ACHN (cell line): ENCODE measurements at regions not wholly inside any gene's neighbourhood (a gene's known extent, or its start where the extent isn't known, plus 50 kb on each side); places are given as distances from the start of the nearest gene placed in this dataset.
"Not testable (repeated sequence)": the region's sequence is repeated elsewhere in the genome, so short reads cannot be mapped to it uniquely, and the experiment has no call there.

Experiments
- DNase-seq: peaks from one replicate; pipeline ENCODE4 v3.0.0-alpha.2; 2015
- in situ Hi-C: cut with HindIII; loops from 2 replicates; pipeline ENCODE4 v1.10.0; 2017; ENCODE audit warnings: low sequenced_read_pairs, low pct_ligation_motif_present, low pct_unique_long_range_greater_than_20kb

GRCh38 chr16:85228970-85229430 lies 116.7 kb upstream of the CIBAR2 start:
- no peak for DNase-seq
- in situ Hi-C loops: no loop called here

GRCh38 chr16:85229869-85230462 lies 117.7 kb upstream of the CIBAR2 start:
- DNase-seq: no peak
- in situ Hi-C loops: no loop called here

- in situ Hi-C loops, DNase-seq: not testable (repeated sequence)
Observed at GRCh38 chr16:85230764-85231383, 118.6 kb upstream of the CIBAR2 start.

GRCh38 chr16:85231959-85232358 lies 119.7 kb upstream of the CIBAR2 start:
- in situ Hi-C loops: no loop called here
- no peak for DNase-seq

- in situ Hi-C loops: no loop called here
- no peak for DNase-seq
Observed at GRCh38 chr16:85232369-85233142, 120.3 kb upstream of the CIBAR2 start.

GRCh38 chr16:85233516-85233915 lies 121.2 kb upstream of the CIBAR2 start:
- in situ Hi-C loops: no loop called here
- DNase-seq: no peak

GRCh38 chr16:85234310-85235204 lies 122.3 kb upstream of the CIBAR2 start:
- peak; percentile 50 for DNase-seq
- in situ Hi-C loops: no loop called here

GRCh38 chr16:85235991-85236817 lies 123.9 kb upstream of the CIBAR2 start:
- DNase-seq: no peak
- in situ Hi-C loops: no loop called here

GRCh38 chr16:85236818-85237150 lies 124.5 kb upstream of the CIBAR2 start:
- in situ Hi-C loops: no loop called here
- DNase-seq: no peak

GRCh38 chr16:85237817-85238216 lies 125.5 kb upstream of the CIBAR2 start:
- DNase-seq: no peak
- in situ Hi-C loops: no loop called here

GRCh38 chr16:85238233-85238647 lies 126.0 kb upstream of the CIBAR2 start:
- in situ Hi-C loops: no loop called here
- DNase-seq: no peak

- DNase-seq: no peak
- in situ Hi-C loops: no loop called here
Observed at GRCh38 chr16:85239239-85239638, 127.0 kb upstream of the CIBAR2 start.

- in situ Hi-C loops: no loop called here
Observed at GRCh38 chr16:85239871-85240270, 127.6 kb upstream of the CIBAR2 start.

GRCh38 chr16:85240982-85241924 lies 129.0 kb upstream of the CIBAR2 start:
- in situ Hi-C loops: no loop called here
- no peak for DNase-seq

More at GRCh38 chr16:85239871-85240270, 127.6 kb upstream of the CIBAR2 start:
- no peak for DNase-seq

GRCh38 chr16:85242140-85242539 lies 129.9 kb upstream of the CIBAR2 start:
- no peak for DNase-seq
- in situ Hi-C loops: no loop called here

GRCh38 chr16:85243308-85243707 lies 131.0 kb upstream of the CIBAR2 start:
- in situ Hi-C loops: no loop called here
- DNase-seq: no peak

GRCh38 chr16:85244452-85244851 lies 132.2 kb upstream of the CIBAR2 start:
- DNase-seq, in situ Hi-C loops: not testable (repeated sequence)
